GM21423 (cell line): ENCODE measurements at regions not wholly inside any gene's neighbourhood (a gene's known extent, or its start where the extent isn't known, plus 50 kb on each side); places are given as distances from the start of the nearest gene placed in this dataset.
"Not testable (repeated sequence)": the region's sequence is repeated elsewhere in the genome, so short reads cannot be mapped to it uniquely, and the experiment has no call there.

Experiments
- ATAC-seq: cut with Tn5 transposase; IDR thresholded peaks from one replicate; pipeline ENCODE4 v1.9.1; 2021; ENCODE audit warnings: mild to moderate bottlenecking, moderate library complexity; ENCODE audit not compliant: unreplicated experiment

- ATAC-seq: no peak
Observed at GRCh38 chr14:55845963-55846825, 266.2 kb downstream of the KTN1 start.

DNA sequence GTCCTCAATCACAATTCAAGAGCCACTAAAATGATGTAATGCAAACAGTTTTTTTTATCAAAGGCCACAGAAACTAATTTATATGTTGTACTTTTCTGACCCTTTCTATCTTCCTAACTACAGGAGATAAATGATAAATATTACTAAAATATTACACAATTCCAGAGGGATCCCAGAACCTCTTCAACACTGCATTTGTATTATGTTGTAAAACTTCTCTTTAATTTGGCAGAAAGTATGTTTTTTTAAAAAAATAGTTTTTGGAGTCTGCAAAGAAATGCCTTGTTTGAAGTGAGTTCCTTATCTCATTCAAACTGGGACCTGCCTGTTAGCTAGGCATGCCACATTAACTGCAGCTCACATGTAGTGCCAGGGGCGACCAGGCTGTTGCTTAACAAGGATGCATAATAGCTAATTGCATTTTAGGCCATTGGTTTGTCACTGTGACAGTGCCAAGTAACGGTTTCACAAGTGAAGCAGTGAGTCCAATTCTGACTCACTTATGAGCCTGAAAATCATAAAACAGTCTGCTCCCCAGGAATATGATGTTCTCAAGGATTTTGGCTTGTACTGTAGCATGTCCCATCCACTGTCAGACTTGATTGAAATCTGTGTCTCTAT, 266.9 kb downstream of the KTN1 start:
- ATAC-seq: no peak

GRCh38 chr14:55847766-55848165, 267.8 kb downstream of the KTN1 start:
- no peak for ATAC-seq

DNA sequence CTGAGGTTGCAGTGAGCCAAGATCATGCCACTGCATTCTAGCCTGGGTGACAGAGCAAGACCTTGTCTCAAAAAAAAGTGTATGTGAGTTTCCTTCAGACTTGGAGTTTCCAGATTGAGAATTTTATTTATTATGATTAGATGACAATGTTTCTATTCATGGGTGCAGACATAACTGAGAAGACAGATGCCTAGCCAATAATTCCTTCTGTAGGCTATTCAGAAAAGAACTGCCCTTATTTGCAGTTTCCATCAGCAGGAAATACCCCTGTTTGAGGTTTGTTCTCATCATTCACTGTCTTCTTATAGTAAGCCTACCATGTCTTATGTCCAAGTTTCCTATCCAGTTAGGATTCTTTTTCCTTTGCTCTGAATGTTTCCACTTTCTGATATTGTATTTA, 269.0 kb downstream of the KTN1 start:
- ATAC-seq: no peak

- ATAC-seq: no peak
Observed at GRCh38 chr14:55849833-55850232, 268.4 kb upstream of the PELI2 start.

DNA sequence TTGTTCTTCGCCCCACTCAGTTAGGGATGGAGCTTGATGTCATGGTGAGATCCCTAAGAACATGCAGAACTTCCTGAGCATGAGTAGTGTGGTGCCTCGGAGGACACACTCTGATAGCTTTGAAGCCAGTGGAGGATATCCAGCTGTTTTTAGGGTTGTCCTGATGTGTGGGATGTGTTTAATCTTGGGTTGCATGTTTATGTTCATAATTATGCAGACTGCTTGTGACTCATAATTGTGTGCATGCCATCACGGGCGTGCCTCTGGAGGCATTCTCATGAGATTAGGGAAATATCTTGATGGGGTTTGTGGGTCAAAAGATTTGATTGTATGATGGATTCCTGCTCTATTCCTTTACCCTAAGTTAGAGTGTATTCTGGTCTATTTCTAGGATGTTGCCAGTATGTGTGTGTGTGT, 267.4 kb upstream of the PELI2 start:
- no peak for ATAC-seq

GRCh38 chr14:55851301-55851700, 266.9 kb upstream of the PELI2 start:
- no peak for ATAC-seq

DNA sequence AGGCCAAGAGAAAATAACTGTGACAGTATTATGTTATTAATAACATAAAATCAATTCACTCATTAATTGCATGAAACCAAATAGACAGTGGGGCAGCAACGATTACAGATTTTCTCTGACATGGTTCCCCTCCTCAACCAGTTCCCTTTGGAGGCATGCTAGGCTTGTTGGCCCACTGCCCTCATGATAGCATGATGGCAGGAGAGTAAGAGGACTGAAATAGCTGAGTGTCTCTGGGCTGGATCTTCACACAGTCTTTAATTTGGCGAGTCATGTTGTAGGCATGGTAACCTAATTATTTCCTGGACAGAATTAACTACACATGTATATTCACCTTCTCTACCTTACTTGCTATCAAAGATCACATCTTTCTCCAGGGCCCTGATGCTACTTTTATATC, 266.2 kb upstream of the PELI2 start:
- ATAC-seq: no peak

DNA sequence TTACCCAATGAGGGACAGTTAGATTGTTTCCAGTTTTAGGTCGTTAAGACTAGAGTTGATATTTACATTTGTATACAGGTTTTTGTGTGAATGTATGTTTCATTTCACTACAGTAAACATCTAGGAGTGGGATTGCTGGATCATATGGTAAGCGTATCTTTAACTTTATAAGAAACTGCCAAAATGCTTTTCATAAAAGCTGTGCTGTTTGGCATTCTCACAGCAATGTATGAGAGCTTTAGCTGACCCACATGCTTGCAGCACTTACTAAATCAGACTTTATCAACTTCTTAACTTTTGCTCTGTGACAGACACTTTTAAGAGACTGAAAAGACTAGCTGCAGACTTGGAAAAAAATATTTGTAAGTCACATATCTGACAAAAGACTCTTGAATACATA, 262.5 kb upstream of the PELI2 start:
- no peak for ATAC-seq

DNA sequence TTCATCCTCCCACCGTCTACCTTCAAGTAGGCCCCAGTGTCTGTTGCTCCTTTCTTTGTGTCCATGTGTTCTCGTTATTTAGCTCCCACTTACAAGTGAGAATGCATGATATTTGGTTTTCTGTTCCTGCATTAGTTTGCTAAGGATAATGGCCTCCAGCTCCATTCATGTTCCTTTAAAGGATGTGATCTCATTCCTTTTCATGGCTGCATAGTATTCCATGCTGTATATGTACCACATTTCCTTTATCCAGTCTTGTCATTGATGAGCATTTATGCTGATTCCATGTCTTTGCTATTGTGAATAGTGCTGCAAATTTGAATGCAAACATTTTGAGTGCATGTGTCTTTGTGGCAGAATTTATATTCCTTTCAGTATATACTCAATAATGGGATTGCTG, 259.6 kb upstream of the PELI2 start:
- no peak for ATAC-seq

- ATAC-seq: not testable (repeated sequence)
Observed at GRCh38 chr14:55861561-55861960, 256.6 kb upstream of the PELI2 start.

- ATAC-seq: no peak
Observed at GRCh38 chr14:55864890-55865655, 253.1 kb upstream of the PELI2 start.

GRCh38 chr14:55867311-55867710, 250.9 kb upstream of the PELI2 start:
- no peak for ATAC-seq

- ATAC-seq: no peak
Observed at GRCh38 chr14:55867719-55868118, 250.5 kb upstream of the PELI2 start.

DNA sequence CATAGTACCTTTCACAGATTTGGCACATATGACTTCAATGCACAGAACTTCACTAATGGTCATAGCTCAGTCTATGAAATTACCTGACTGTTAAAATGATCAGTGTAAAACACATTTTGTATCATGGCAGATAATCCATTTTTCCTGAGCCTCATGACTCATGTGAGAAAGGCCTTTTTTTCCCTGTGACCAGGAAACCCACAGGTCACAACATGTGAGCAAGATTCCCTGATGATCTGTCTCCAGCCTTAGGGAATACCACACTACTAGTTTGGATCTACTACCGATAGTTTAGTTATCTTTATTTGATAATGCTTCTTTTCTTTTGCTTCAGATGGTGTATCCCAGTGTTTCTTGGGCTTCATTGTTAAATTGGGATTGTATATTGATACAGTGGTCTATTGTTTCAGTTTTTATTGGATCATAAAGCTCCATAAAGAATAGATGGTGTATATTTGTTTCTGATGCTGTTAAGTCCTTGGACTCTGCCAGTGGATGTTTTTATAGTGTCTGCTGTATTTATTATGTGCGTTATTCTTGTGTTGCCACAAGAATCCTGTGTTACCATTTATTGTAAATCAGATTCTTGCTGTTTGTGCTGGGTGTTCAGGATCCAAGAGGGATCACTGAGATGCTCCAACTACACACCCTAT, 248.7 kb upstream of the PELI2 start:
- no peak for ATAC-seq

DNA sequence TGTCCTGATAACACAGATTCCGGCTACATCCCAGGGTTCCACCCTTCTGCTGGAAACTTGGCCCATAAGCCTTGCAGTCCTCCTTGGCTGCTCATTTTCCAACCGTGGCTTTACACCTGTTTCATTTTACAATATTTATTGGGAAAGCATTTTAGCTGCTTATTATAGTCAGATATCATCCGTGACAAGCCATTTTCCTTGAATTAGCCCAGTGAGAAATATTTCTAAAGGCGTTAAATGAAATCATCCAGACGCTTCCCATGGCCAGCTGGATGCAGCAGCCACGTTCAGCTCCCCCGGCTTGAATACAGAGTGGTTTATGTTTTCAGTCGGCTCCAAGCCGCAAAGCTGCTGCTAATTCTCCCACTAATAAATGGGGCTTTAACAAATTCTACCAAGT, 245.0 kb upstream of the PELI2 start:
- no peak for ATAC-seq

DNA sequence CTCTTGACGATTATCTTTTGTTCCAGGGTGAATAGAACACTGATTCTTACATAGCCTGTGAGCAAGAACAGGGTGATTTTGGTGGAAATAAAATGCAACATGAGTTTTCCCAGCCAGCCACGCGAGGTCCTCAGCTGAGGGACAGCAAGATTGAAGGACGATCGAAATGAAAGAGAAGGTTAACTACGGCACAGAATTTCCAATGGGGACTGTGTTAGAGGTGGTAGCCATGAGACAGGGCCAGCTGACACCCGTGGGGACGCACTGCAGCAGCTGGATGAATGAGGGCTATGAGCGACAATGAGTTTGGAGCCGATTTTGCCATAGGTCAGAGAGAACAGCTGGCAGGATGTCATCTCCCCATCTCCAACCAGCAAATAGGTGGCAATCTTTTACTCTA, 243.4 kb upstream of the PELI2 start:
- ATAC-seq: no peak

DNA sequence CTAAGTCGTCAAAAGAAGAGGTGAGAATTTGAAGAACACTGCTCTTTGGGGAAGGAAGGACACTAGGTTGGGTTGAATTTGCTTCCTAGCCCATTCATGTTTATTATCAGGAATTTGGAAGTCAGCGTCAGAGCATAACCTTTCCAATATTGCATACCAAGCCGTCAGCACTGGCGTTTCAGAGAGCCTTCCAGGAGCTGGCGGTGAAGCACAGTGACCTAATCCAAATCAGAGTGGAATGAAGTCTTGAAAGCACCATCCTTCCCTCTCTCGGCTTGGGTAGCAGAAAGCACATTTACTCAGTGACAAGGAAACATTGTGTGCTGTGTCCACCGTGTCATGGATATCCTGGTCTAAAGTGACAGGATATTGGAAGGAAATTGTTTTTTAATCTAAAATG, 240.3 kb upstream of the PELI2 start:
- ATAC-seq: no peak

- no peak for ATAC-seq
Observed at GRCh38 chr14:55881577-55882241, 236.5 kb upstream of the PELI2 start.

DNA sequence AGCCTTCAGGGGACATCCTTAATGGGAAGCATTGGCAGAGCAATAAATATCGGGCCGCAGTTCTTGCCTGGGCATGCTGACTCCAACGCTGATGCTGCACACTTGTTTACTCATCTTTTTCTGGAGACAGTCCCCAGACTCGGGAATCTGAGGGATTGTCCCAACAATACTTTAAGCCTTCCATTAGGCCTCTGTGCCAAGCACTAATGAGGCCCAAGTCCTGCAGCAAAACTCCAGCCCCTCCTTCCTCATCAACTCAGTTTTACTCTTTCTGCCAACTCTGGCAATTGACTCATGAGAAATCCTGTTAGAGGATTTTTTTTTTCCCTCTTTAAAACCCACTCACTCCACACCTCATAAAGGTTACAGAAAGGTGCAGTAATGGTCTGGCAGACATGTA, 233.4 kb upstream of the PELI2 start:
- no peak for ATAC-seq

GRCh38 chr14:55889124-55889523, 229.1 kb upstream of the PELI2 start:
- no peak for ATAC-seq
